NCI-H2171 treated with DMSO at 0.1 percent for 48 hours (cell line): ENCODE measurements at regions not wholly inside any gene's neighbourhood (a gene's known extent, or its start where the extent isn't known, plus 50 kb on each side); places are given as distances from the start of the nearest gene placed in this dataset.
"Not testable (repeated sequence)": the region's sequence is repeated elsewhere in the genome, so short reads cannot be mapped to it uniquely, and the experiment has no call there.

ENCODE experiments used
- DNase-seq: peaks from one replicate; lab custom pipeline; 2025; lab: John Stamatoyannopoulos, UW

DNA sequence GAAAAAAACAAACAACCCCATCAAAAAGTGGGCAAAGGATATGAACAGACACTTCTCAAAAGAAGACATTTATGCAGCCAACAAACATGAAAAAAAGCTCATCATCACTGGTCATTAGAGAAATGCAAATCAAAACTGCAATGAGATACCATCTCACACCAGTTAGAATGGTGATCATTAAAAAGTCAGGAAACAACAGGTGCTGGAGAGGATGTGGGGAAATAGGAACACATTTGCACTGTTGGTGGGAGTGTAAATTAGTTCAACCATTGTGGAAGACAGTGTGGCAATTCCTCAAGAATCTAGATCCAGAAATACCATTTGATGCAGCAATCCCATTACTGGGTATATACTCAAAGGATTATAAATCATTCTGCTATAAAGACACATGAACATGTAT lies 85.5 kb upstream of the WSB1 start:
- DNase-seq: not testable (repeated sequence)

DNA sequence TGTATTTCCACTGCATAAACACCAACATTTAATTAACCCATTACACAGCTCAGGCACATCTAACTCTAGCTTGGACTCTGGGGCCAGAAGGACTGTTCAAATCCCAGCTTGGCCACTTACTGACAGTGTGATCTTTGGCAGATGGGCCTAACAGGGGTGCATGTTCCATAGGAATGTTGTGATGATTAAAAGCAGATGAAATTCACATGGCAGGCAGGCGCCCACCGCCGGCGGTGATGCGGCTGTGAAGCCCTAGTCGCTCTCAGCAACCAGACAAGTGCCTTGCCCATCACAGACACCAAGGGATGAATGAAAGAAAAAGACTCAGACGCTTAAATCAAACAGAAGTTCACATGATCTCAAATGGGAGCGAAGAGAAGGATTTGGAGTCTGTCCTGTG lies 84.6 kb upstream of the WSB1 start:
- DNase-seq: no peak

DNA sequence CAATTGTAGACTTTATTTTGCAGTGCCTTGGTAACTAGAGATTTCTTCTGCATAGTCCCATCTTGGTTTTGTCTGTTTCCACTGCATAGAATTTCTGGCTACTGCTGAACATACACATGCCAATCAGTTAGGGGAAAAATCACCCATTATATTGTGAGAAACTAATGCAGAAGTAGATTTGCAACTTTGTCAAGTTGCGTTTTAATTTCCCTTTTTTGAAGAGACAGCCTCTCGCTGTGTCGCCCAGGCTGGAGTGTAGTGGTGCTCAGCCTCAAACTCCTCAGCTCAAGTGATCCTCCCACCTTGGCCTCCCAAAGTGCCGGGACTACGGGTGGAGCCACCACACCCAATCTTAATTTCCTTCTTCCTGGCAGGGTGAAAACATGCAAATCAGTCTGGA lies 83.1 kb upstream of the WSB1 start:
- DNase-seq: not testable (repeated sequence)

DNA sequence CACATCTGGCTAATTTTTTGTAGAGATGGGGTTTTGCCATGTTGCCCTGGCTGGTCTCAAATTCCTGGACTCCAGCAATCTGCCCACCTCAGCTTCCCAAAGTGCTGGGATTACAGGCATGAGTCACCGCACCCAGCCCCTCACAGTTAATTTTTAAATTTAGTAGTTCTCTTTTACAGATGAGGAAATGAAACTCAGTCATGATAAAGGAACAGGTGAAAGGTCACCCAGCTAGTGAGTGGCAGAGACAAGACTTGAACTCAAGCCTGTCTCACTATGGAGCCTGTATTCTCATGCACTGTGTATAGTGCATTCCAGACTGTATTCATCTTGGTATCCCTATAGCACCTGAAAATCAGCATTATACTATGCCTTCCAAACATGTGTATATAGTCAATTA lies 77.1 kb upstream of the WSB1 start:
- DNase-seq: no peak

DNA sequence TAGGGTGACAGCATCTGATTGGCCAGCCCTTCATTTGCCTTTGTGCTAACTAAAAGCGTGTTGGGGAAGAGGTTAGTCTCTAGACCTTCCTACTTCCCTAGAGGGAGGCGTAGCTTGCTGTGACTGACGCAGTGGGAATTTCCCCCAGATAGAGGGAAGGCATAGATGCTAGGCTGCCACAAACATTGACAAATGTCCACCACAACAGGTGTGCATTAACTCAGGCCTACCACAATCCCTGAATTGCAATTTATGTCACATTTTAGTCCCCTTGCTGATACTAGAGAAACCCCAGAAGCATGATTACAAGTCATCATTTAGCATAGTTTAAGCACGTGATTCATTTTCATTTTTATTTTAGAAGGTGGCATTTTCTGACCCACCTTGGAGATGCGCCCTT lies 76.3 kb upstream of the WSB1 start:
- DNase-seq: no peak

DNA sequence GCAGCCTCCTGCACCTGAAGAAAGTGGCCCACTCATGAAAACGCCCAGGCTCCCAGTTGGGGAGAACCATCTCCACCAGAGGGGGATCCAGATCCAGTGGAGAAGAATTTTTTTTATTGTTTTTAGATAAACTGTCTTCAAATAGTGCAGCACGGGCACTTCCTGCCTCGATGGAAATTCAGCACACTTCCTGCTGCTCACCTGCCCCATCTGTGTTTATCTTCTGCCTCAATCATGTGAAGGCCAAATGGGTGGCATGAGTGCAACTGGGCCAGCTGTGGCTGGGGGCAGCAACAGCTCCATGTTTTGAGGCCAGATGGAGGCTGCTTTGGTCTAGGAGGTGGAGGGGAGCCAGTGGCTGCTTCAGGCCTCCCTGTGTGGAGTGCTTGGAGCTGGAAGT lies 75.9 kb upstream of the WSB1 start:
- DNase-seq: no peak

DNA sequence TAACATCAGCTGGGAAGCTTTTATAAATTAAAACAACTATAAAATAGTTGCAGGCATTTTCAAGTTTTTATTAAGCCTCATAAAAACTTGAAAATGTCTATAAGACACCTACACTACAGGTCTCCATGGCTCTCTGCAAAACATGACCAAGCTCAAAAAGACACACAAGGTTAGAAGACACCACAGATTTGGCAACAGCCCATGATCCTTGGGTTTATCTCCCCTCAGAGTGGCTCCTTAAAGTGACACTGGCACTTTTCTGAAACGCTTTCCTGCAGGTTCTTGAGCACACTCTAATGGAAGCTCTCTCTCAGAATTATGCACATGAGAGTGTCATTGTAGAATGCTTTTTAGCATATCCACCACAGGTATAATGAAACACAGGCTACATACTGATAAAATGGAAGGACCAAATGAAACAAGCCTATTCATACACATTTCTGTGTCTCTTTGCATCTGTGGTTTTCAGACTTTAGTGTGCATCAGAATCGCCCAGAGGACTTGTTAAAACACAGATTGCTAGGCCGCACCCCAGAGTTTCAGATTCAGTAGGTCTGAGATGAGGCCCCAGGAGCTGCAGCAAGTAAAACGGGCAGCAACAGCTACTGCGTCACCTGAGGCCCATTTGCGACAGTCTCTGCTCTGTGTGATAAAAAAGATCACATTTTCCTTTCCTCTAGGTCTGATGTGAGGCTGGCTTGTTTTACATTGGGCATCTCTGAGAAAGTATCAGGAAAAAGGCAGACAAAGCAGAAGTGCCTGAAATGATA lies 75.0 kb upstream of the WSB1 start:
- DNase-seq: no peak

DNA sequence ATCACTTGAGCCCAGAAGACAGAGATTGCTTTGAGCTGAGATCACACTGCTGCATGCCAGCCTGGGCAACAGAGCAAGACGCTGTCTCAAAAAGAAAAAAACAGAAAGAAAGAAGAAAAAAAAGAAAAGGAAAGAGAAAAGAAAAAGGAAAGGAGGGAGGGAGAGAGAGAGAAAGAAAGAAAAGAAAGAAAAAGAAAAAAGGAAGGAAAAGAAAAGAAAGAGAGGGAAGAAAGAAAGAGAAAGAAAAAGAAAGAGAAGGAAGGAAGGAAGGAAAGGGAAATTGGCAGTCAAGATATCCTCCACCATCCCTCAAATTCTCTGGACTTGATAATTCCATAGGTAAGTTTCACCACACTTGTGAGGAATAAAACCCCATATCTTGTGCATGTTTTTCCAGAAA lies 71.4 kb upstream of the WSB1 start:
- DNase-seq: no peak

DNA sequence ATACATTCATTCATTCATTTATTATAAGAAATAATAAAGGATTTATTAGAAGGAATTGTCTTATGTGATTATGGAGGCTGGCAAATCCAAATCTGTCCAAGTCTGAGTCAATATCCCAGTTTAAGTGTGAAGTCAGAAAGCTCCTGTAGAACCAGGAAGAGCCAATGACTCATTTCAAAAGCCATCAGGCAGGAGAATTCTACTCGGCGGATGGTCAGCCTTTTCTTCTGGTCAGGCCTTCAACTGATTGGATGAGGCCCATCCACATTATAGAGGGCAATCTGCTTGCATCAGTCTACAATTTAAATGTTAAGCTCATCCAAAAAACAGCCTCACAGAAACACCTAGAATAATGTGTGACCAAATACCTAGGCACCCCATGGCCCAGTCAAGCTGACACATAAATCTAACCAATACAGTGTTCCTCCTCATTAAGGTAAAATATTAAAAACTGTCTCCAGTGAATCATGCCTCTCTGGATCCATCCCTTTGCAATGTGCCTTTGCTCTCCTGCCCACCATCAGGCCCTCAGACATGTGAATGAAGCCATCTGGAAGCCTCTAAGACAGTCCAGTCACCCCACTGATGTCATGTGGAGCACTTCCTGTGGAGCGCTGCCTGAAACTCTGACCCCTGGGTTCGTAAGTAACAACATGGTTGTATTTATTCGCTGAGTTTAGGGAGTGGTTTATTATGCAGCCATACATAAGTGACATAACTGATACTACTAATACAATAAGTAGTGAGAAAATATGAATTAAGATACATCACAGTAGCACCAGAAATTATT lies 69.2 kb upstream of the WSB1 start:
- DNase-seq: no peak

DNA sequence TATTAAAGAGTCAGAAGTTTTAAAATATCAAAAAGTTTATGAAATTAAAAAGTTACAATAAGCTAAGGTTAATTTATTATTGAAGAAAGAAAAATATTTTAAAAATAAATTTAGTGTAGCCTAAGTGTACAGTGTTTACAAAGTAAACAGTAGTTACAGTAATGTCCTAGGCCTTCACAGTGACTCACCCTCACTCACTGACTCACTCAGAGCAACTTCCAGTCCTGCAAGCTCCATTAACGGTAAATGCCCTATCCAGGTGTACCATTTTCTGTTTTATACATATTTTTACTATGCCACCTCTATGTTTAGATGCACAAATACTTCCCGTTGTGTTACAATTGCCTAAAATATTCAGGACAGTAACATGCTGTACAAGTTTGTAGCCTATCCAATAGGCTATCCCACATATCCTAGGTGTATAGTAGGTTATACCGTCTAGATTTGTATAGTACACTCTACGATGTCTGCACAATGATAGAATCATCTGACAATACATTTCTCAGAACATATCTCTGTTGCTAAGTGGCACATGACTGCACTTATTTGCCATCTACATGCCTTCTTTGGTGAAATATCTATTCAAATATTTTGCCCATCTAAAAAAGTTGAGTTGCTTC lies 67.2 kb upstream of the WSB1 start:
- DNase-seq: no peak

DNA sequence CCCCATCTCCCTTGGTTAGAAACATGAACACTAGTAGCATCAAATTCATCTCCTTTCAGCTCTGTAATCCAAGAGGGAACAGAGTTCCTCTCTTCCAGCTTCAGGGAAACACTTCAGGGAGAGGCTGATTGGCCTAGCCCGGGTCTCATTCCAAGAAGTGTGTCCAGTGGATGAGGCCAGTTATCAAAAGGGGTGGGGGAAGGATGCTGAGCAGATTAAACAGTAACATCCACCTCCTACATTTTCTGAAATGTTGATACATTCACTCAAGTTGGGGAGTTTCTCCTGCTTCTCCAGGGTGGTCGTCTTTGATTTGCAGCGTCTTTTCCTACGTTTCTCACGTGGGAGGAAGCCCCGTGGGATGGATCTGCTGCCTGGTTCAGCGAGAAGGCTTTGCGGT lies 62.9 kb upstream of the WSB1 start:
- DNase-seq: no peak

DNA sequence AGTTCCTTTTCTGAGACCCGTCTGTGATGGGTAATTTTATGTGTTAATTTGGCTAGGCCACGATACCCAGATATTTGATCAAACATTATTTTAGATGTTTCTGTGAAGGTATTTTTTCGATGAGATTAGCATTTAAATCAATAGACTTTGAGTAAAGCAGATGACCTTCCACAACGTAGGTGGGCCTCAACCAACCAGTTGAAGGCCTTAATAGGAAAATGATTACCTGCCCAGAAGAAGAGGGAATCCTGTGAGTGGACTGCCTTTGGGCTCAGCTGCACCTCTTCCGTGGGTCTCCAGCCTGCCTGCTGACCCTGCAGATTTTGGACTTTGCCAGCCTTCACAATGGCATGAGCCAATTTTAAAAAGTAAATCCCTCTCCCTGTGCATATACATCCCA lies 61.6 kb upstream of the WSB1 start:
- no peak for DNase-seq

DNA sequence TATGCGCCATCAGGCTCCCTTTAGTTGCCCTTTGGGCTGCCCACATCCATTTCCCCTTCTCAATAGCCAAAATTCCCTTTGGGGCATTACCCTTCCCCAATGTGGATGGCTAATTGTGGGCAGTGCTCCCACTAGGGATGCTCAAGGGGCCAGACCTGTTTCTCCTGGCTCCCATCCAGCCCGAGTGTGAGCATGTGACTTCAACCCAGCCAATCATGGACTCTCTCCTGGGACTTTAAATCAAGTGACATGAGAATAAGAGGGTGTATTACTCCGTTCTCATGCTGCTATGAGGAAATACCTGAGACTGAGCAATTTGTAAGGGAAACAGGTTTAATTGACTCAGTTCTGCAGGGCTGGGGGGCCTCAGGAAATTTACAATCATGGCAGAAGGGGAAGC lies 60.9 kb upstream of the WSB1 start:
- DNase-seq: peak; percentile 3

DNA sequence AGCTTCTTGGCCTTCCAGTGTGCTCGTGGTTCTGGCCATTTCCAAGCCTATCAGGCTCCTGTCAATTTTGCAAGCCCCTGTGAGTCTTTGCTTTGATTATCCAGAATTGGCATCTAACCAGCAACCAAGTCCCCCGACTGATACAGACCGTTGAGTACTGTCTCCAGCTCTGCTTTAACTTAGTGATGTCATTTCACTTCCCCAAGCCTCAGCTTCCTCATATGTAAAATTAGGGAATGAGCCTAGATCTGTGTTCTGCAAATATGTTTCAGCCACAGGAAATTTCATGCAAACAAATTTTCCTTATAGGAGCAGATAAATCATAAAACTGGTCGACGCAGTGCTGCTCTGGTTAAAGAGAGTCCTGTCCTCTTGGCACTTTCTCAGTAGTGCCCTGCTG lies 60.1 kb upstream of the WSB1 start:
- DNase-seq: no peak

DNA sequence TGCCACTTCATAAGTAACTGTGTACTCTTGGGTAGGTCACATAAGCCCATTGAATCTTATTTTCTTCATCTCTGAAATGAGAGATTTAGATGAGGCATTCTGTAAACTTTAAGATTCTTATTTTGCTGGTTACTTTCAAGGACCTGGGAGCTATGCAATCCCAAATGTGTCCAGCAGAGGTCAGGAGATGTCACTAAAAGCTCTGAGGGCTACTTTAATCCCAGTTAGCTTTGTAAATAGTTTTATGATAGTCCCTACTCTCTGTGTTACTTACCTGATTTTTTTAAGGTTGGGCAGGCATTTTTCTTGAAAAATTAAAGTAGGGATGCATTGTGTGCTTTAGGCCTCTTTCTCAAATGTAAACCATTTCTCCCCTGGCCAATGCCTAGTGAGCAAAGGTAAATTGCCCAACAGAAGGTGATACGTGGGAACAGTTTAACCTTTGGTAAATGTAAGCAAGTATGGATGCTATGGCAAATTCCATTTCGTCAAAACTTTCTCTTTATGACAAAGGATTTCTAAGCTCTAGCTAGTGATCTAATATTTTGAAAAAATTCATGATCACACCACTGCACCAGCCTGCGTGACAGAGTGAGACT lies 57.1 kb upstream of the WSB1 start:
- peak; percentile 61 for DNase-seq

DNA sequence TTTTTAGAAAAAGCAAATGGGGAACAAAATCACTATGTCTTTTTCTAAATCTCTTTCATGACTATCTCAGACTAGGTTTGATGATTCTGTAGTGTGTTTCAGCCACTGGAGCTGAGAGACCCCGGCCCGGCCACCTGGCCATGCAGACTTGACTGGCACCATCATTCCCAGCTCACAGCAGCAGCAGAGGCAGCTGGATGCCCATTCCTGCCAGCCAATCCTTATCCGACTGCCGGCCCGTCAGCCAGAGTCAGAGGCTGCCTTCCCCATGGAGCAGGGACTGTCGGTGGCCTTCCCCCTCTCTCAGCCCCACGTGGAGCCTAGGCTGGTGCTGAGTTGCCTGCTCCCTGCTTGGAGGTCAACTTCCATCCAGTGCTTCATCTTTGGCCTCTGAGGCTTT lies 56.0 kb upstream of the WSB1 start:
- DNase-seq: no peak

DNA sequence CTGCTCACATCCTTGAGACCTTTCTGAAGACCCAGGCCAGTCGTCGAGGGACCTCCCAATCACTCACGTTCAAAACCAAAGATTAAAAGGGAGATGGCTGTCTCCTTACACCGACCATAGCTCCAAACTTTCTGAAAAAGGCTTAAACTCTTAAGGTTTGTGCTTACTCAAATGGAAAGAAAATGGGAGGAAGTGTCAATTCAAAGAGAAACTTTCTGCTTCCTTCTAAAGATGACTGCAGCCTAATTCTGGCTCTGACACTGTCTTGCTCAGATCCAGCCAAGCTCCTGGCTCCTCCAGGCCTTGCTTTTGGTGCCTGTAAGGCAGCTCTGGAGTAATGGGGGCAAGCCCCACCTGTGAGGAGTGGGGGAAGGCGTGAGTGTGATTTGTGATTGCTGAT lies 54.9 kb upstream of the WSB1 start:
- no peak for DNase-seq

DNA sequence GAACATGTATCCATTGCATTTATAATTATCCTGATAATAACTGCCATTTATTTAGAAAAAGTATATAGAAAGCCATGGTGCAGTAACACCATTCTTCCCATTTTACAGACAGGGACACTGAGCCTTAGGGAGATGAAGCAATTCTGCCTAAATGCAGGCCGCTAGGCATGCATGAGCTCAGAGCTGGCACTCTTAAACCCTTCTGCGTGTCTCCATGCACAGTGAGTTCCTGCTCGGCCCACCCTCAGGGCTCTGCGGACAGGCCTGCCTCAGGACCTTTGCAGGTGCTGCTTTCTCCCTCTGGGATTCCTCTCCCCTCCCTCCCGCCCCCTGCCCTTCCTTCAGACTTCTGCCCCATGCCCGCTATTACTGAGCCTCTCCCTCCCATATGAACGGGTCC lies 54.3 kb upstream of the WSB1 start:
- DNase-seq: no peak

DNA sequence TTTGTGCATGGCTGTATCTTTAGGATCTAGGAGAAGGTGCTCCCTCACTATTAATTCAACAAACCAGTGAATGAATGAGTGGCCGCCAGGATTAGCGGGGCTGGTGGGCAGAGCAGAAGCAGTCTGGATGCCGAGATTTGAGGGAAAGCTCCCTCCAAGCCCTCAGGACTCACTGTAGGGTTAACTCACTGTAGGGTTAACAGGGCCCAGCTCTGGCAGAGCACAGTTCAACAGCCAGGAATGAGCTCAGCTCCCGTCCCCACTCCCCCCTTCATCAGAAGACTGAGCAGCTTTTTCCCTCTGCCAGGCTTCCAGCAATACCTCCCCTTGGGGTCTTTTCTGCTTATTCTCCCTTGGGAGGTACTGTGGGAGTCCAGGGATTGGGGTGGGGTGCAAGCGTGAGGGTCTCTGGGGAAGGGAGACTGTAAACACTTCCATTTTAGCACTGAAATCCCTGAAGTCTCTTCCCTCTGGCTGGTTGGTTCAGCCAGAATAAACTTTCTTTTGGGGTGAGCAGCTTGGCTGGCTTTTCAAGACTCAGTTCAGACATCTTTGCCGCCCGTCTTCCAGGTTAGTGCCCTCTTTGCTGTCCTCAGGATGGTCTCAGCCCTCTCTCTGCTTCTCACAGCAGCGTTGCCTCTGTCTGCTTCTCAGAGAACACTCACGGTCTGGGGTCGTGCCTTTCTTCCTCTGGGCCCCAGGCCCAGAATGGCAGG lies 53.7 kb upstream of the WSB1 start:
- DNase-seq: no peak

DNA sequence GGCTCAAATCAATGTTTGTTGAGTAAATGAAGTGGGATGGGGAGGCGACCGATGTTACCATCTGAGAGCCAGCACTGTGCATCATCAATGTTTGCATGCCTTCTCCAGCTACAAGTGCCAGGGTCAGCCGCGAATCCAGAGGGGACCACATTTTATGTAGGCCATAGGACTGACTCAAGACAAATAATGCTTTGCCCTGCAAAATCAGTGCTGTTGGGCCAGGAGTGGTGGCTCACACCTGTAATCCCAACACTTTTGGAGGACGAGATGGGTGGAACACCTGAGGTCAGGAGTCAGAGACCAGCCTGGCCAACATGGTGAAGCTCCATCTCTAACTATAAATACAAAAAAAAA lies 53.1 kb upstream of the WSB1 start:
- DNase-seq: no peak

DNA sequence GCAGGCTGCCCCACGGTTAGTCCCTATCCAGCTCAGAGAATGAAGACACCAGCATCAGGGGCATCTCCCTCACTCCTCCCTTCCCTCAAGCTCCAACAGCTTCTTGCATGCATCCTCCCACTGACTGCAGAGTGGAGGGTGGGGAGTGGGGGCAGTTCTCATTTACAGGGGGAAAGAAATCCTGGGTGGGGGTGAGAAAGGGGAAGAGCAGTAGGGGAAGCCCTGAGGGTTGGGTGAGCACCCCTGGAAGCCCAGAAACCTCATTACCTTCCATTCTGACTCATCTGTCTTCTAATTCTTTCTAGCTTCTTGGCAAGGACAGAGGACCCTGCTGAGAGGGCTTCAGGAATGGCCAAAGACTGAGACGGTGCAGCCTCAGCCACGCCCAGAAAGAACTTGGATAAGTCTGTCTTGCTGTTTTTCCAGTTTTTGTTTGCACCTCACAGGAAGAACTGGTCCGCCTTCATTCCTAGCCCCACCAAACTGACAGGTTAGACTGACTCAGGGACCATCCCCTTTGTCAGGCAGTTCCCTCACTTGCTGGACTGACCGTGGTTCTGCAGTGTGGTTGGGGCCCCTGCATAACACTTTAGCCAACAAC lies 52.5 kb upstream of the WSB1 start:
- no peak for DNase-seq

DNA sequence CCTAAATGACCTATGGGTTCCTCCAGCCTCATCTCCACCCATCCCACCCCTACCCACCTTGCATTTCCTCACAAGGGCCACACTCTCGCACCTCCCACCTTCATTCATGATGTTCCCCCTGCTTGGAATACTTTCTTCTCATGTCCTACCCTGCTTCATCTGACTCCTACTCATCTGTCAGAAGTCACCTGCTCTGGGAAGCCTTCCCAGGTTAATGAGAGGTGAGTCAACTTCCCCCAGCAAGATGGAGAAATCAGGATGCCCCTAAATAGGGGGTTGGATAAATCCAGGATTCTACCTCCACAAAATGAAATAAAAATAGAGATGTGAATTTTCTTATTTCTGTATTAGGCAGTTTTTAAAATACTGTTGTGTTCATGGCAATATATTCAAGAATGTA lies 51.0 kb upstream of the WSB1 start:
- DNase-seq: no peak
